SKM-1 treated with dmso at 0.1 percent for 144 hours (cell line): ENCODE measurements at regions not wholly inside any gene's neighbourhood (a gene's known extent, or its start where the extent isn't known, plus 50 kb on each side); places are given as distances from the start of the nearest gene placed in this dataset.
"Not testable (repeated sequence)": the region's sequence is repeated elsewhere in the genome, so short reads cannot be mapped to it uniquely, and the experiment has no call there.

Experiments used
- DNase-seq: peaks from one replicate; lab custom pipeline; 2025; ENCODE audit not compliant: unreplicated experiment; lab: John Stamatoyannopoulos, UW

- DNase-seq, result no peak
Measured at GRCh38 chr1:95865769-95866168, 631.8 kb downstream of the RWDD3 start.

GRCh38 chr1:95876276-95876675, 642.3 kb downstream of the RWDD3 start:
- DNase-seq, result no peak

GRCh38 chr1:95879498-95880050, 645.6 kb downstream of the RWDD3 start:
- no peak for DNase-seq

GRCh38 chr1:95888941-95889390, 655.0 kb downstream of the RWDD3 start:
- DNase-seq, result no peak

- no peak for DNase-seq
Measured at GRCh38 chr1:95889400-95889799, 655.4 kb downstream of the RWDD3 start.

- no peak for DNase-seq
Measured at GRCh38 chr1:95893921-95894320, 659.9 kb downstream of the RWDD3 start.

- no peak for DNase-seq
Measured at GRCh38 chr1:95903060-95903459, 669.0 kb downstream of the RWDD3 start.

- DNase-seq, result no peak
Measured at GRCh38 chr1:95905818-95906395, 671.9 kb downstream of the RWDD3 start.

- DNase-seq, result not testable (repeated sequence)
Measured at GRCh38 chr1:95911739-95912138, 677.7 kb downstream of the RWDD3 start.

GRCh38 chr1:95916616-95917015, 682.6 kb downstream of the RWDD3 start:
- DNase-seq, result no peak

GRCh38 chr1:95924684-95925083, 690.7 kb downstream of the RWDD3 start:
- no peak for DNase-seq

GRCh38 chr1:95926331-95926730, 692.3 kb downstream of the RWDD3 start:
- no peak for DNase-seq

GRCh38 chr1:95927061-95927460, 693.1 kb downstream of the RWDD3 start:
- no peak for DNase-seq

GRCh38 chr1:95935719-95936118, 701.7 kb downstream of the RWDD3 start:
- DNase-seq, result no peak

GRCh38 chr1:95941121-95941798, 707.2 kb downstream of the RWDD3 start:
- no peak for DNase-seq

- DNase-seq, result no peak
Measured at GRCh38 chr1:95948023-95948422, 714.0 kb downstream of the RWDD3 start.

- no peak for DNase-seq
Measured at GRCh38 chr1:95951371-95952102, 717.5 kb downstream of the RWDD3 start.

- DNase-seq, result no peak
Measured at GRCh38 chr1:95953015-95953414, 719.0 kb downstream of the RWDD3 start.

- no peak for DNase-seq
Measured at GRCh38 chr1:95954585-95954984, 720.6 kb downstream of the RWDD3 start.

GRCh38 chr1:95956215-95956614, 722.2 kb downstream of the RWDD3 start:
- DNase-seq, result no peak

- DNase-seq, result no peak
Measured at GRCh38 chr1:95957748-95958147, 723.7 kb downstream of the RWDD3 start.

- no peak for DNase-seq
Measured at GRCh38 chr1:95966866-95967265, 732.9 kb downstream of the RWDD3 start.
